Nucleus accumbens (tissue), 56 donors: ENCODE measurements at regions not wholly inside any gene's neighbourhood (a gene's known extent, or its start where the extent isn't known, plus 50 kb on each side); places are given as distances from the start of the nearest gene placed in this dataset.

Experiments used
- DNase-seq, 56 donors: peaks; one replicate each; lab custom pipeline; 2025; lab: John Stamatoyannopoulos, UW

GRCh38 chr11:94717667-94718066 is 50.5 kb upstream of the AMOTL1 start:
- no peak for DNase-seq
